ENCODE measurements at regions not wholly inside any gene's neighbourhood (a gene's known extent, or its start where the extent isn't known, plus 50 kb on each side); places are given as distances from the start of the nearest gene placed in this dataset.

DNA sequence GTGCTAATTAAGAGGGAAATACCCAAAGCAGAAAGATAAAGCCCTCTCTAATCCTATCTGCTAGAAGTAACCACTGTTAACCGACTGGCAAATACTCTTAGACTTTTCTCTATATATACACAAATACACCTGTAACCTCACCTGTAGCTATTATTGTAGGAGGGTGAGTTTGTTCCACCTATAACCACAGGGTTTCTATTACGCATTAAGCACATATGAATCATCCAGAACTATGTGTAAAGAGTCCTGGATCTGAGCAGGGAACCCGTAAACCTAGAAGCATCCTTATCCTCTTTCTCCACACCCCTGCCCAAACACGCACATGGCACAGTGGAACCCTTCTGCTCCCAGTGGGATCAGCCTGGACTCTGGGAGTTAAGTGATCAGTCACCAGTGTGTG is 172.8 kb upstream of the C2CD4B start:
- H3K9me2 ChIP-seq (ENCODE audit: insufficient read depth, low read length) = no peaks in the 10 kb centered on the region
- H3K79me2 ChIP-seq (replicated peaks; ENCODE audit: insufficient read depth, low read length) = no peaks in the 10 kb centered on the region
- H4K20me1 ChIP-seq (ENCODE audit: insufficient read depth) = no peaks in the 10 kb centered on the region
- H3K4me3 ChIP-seq (ENCODE audit: low read length) = no peak overlapping the region
- no peak overlapping the region for H2AFZ ChIP-seq (ENCODE audit: low read depth, low read length)
- no peaks in the 10 kb centered on the region for H3K9me3 ChIP-seq (ENCODE audit: low read length)
- no peak for TF ChIP-seq POLR2AphosphoS5 (IDR thresholded peaks at IDR 0.05)
- no peak for TF ChIP-seq EP300 (conservative IDR thresholded peaks at IDR 0.05; ENCODE audit: poor library complexity, severe bottlenecking)
- TF ChIP-seq, protein P1, sequence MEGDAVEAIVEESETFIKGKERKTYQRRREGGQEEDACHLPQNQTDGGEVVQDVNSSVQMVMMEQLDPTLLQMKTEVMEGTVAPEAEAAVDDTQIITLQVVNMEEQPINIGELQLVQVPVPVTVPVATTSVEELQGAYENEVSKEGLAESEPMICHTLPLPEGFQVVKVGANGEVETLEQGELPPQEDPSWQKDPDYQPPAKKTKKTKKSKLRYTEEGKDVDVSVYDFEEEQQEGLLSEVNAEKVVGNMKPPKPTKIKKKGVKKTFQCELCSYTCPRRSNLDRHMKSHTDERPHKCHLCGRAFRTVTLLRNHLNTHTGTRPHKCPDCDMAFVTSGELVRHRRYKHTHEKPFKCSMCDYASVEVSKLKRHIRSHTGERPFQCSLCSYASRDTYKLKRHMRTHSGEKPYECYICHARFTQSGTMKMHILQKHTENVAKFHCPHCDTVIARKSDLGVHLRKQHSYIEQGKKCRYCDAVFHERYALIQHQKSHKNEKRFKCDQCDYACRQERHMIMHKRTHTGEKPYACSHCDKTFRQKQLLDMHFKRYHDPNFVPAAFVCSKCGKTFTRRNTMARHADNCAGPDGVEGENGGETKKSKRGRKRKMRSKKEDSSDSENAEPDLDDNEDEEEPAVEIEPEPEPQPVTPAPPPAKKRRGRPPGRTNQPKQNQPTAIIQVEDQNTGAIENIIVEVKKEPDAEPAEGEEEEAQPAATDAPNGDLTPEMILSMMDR (IDR thresholded peaks at IDR 0.05; ENCODE audit: poor library complexity, severe bottlenecking) = no peak
- no peak for TF ChIP-seq MXI1 (conservative IDR thresholded peaks at IDR 0.05; ENCODE audit: poor library complexity, severe bottlenecking)
- TF ChIP-seq EZH2 (IDR thresholded peaks at IDR 0.05; ENCODE audit: borderline replicate concordance, insufficient read depth, low read length, poor library complexity, severe bottlenecking) = no peak
- TF ChIP-seq SMC3 (conservative IDR thresholded peaks at IDR 0.05; ENCODE audit: poor library complexity) = no peak
- TF ChIP-seq RAD21 (conservative IDR thresholded peaks at IDR 0.05) = no peak
- H3K4me2 ChIP-seq (ENCODE audit: low read length) = no peak overlapping the region
- no peak overlapping the region for H3K27ac ChIP-seq (ENCODE audit: low read length)
- H3K36me3 ChIP-seq (ENCODE audit: insufficient read depth, low read length) = no peaks in the 10 kb centered on the region
- H3K27me3 ChIP-seq (ENCODE audit: insufficient read depth, low read depth, low read length) = no peaks in the 10 kb centered on the region
- no peaks in the 10 kb centered on the region for H3F3A ChIP-seq (ENCODE audit: insufficient read depth, low read length, poor library complexity, severe bottlenecking)
- H3K9ac ChIP-seq (ENCODE audit: low read length) = no peak overlapping the region

DNA sequence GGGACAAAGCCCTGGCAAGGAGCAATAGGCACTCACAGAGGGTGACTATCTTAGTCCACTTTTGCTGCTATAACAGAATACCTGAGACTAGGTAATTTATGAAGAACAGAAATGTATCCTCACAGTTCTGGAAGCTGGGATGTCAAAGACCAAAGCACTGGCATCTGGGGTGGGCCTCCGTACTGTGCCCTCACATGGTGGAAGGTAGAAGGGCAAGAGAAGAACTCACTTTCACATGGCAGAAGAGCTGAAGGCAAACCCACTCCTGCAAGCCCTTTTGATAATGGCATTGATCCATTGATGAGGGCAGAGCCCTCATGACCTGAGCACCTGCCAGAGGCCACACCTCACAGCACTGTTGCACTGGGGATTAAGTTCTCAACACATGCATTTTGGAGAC is 173.4 kb upstream of the C2CD4B start:
- H3K9me3 ChIP-seq (ENCODE audit: low read length) = no peaks in the 10 kb centered on the region
- TF ChIP-seq, protein P1 (IDR thresholded peaks at IDR 0.05; ENCODE audit: poor library complexity, severe bottlenecking) = no peak
- TF ChIP-seq, protein P2, sequence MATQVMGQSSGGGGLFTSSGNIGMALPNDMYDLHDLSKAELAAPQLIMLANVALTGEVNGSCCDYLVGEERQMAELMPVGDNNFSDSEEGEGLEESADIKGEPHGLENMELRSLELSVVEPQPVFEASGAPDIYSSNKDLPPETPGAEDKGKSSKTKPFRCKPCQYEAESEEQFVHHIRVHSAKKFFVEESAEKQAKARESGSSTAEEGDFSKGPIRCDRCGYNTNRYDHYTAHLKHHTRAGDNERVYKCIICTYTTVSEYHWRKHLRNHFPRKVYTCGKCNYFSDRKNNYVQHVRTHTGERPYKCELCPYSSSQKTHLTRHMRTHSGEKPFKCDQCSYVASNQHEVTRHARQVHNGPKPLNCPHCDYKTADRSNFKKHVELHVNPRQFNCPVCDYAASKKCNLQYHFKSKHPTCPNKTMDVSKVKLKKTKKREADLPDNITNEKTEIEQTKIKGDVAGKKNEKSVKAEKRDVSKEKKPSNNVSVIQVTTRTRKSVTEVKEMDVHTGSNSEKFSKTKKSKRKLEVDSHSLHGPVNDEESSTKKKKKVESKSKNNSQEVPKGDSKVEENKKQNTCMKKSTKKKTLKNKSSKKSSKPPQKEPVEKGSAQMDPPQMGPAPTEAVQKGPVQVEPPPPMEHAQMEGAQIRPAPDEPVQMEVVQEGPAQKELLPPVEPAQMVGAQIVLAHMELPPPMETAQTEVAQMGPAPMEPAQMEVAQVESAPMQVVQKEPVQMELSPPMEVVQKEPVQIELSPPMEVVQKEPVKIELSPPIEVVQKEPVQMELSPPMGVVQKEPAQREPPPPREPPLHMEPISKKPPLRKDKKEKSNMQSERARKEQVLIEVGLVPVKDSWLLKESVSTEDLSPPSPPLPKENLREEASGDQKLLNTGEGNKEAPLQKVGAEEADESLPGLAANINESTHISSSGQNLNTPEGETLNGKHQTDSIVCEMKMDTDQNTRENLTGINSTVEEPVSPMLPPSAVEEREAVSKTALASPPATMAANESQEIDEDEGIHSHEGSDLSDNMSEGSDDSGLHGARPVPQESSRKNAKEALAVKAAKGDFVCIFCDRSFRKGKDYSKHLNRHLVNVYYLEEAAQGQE (IDR thresholded peaks at IDR 0.05; ENCODE audit: borderline replicate concordance) = no peak
- TF ChIP-seq SMC3 (conservative IDR thresholded peaks at IDR 0.05; ENCODE audit: poor library complexity) (no peak), MXI1 (conservative IDR thresholded peaks at IDR 0.05; ENCODE audit: poor library complexity, severe bottlenecking) (no peak), POLR2AphosphoS5 (IDR thresholded peaks at IDR 0.05) (no peak), EP300 (conservative IDR thresholded peaks at IDR 0.05; ENCODE audit: poor library complexity, severe bottlenecking) (no peak), RAD21 (conservative IDR thresholded peaks at IDR 0.05) (no peak), TAF1 (IDR thresholded peaks at IDR 0.05; ENCODE audit: low read depth) (no peak), EZH2 (IDR thresholded peaks at IDR 0.05; ENCODE audit: borderline replicate concordance, insufficient read depth, low read length, poor library complexity, severe bottlenecking) (no peak)
- no peaks in the 10 kb centered on the region for H3F3A ChIP-seq (ENCODE audit: insufficient read depth, low read length, poor library complexity, severe bottlenecking)
- H3K9ac ChIP-seq (ENCODE audit: low read length) = no peak overlapping the region
- H3K36me3 ChIP-seq (ENCODE audit: insufficient read depth, low read length) = no peaks in the 10 kb centered on the region
- no peak overlapping the region for H3K4me2 ChIP-seq (ENCODE audit: low read length)
- H3K27me3 ChIP-seq (ENCODE audit: insufficient read depth, low read depth, low read length) = no peaks in the 10 kb centered on the region
- H3K79me2 ChIP-seq (replicated peaks; ENCODE audit: insufficient read depth, low read length) = no peaks in the 10 kb centered on the region
- no peaks in the 10 kb centered on the region for H4K20me1 ChIP-seq (ENCODE audit: insufficient read depth)
- no peak overlapping the region for H2AFZ ChIP-seq (ENCODE audit: low read depth, low read length)
- no peak overlapping the region for H3K27ac ChIP-seq (ENCODE audit: low read length)
- H3K9me2 ChIP-seq (ENCODE audit: insufficient read depth, low read length) = no peaks in the 10 kb centered on the region
- H3K4me3 ChIP-seq (ENCODE audit: low read length) = no peak overlapping the region
